Epidermal melanocyte (primary cell): ENCODE measurements at regions not wholly inside any gene's neighbourhood (a gene's known extent, or its start where the extent isn't known, plus 50 kb on each side); places are given as distances from the start of the nearest gene placed in this dataset.

Experiments used
- DNase-seq: peaks from one replicate; pipeline ENCODE4 v3.0.0; 2011; ENCODE audit warnings: low spot score; ENCODE audit not compliant: insufficient read length

GRCh38 chr4:58935332-58935731 is 1825.1 kb upstream of the IGFBP7 start:
- no peak for DNase-seq

DNA sequence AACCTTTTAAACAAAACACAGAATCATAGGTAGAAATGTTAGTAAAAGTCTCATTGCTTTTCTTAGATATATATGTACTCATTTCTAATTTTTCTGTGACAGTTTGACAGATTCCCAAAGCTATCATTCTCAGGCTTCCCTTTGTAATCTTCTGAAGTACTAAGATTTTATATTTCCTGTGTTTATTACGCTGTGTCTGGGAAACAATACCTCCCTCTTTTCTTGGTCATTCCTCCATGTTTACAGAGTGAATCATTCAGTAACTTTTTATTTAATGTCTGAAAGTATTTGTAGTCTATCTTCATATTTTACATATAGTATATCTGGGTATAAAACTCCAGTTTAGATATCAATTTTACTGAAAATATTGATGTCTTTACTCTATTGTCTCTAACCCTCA is 1826.3 kb upstream of the IGFBP7 start:
- no peak for DNase-seq

- DNase-seq = no peak
Observed at GRCh38 chr4:58940167-58940566, 1830.0 kb upstream of the IGFBP7 start.

GRCh38 chr4:58941286-58941685 is 1831.1 kb upstream of the IGFBP7 start:
- DNase-seq = no peak

- DNase-seq = no peak
Observed at GRCh38 chr4:58953575-58953974, 1843.4 kb upstream of the IGFBP7 start.

DNA sequence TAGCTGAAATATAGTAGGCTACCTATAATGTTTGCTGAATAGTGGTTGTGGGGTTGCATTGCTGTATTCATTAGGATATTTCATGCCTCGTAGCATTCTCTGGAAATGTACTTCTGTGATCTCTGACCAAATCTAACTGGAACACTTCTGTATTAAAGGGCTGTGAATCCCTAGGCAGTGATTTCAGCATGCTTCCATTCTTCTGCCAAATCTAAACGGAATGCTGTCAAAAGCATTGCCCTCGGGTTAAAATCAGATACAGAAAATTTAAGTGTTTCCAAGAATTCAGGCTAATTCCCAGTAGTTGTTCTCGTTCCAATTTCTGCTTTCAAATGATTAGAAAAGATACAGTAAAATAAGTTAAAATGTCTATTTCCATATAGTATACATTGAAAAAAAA is 1847.5 kb upstream of the IGFBP7 start:
- DNase-seq = no peak

GRCh38 chr4:58961283-58961682 is 1851.1 kb upstream of the IGFBP7 start:
- DNase-seq = no peak

DNA sequence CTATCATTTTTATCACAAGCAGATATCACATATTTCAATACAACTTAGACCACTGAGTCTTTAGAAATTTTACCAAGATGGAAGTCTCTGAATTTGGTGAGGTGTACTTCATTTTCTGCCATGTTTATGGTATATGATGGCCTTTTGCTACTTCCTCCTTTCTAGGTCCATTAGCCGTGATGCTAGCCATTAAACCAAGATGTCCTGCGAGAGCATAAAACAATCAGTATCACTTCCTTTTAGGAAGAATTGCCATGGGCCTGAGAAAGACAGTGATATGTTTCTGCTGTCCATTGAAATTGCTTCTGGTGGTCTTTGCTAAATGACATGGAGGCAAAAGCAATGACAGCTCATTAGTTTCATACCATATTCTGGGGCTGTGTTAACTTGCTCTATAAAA is 1851.7 kb upstream of the IGFBP7 start:
- no peak for DNase-seq

DNA sequence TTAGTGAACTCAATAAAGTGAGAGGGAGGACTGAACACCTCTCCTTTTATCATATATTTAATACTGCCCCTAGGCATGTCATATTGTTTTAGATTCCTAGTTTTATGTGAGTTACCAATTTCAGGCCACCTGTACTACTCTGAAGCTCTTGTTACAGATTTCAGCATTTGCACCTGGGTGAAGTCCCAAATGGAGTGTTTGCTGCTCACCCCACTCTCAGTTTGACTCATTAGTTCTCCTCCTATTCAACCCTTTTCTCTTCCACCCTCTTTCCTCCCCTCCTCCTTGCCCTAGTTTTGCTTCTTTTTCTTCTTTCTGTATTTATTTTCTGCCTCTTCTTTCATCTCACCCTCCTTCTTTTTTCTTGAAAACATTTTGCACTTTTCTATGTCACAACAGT is 1852.2 kb upstream of the IGFBP7 start:
- DNase-seq = no peak

DNA sequence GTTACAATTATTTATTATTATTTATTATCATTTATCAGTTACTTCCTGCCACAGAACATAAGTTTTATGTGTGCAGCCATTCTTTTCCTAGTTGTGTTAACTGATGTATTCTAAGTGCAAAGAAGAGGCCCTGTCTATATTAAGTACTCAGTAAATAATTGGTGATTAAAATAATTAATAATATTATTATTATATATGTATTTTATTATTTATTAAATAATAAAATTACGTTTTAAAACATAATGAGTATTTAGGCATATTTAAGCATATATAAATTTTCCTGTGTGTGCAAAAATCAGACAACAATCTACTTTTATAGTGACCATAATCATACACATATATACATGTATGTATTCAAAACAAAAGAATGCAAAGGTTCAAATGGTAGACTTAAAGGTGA is 1871.6 kb upstream of the IGFBP7 start:
- DNase-seq = no peak

GRCh38 chr4:58983887-58984286 is 1873.7 kb upstream of the IGFBP7 start:
- no peak for DNase-seq

DNA sequence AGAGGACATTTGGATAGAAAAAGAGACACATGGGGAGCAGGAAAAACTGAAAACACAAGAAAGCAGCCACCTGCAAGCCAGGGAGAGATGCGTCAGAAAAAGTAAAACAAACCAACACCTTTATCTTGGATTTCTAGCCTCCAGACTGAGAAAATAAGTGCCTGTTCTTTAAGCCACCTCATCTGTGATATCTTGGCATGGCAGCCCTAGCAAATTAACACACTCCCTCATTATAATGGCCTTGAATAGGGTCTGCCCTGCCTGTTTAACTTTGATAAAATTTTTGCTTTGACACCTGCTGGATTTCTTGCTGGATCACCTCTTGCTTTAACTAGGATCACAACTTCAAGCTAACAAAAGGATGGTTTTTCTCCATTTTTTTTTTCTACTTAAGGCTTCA is 1892.0 kb upstream of the IGFBP7 start:
- DNase-seq = no peak

- DNase-seq = no peak
Observed at GRCh38 chr4:59024257-59024656, 1914.1 kb upstream of the IGFBP7 start.

DNA sequence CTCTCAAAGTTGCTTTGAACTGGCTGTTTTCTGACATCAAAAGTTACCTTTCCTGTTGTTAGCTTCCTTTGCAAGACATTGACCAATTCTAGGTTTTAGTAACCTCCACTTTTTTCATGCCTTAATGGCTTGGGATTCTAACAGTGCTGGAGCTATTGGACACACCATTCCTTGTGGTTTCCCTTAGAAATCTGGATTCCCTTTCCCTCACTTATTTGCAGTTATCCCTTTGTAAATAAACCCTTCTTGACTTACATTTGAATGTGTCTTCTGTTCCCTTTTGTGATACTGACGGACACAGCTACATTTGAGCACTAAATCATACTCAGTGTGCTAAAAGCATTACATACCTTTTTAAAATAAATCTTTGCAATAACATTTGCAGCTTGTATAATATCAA is 1927.6 kb upstream of the IGFBP7 start:
- DNase-seq = no peak

DNA sequence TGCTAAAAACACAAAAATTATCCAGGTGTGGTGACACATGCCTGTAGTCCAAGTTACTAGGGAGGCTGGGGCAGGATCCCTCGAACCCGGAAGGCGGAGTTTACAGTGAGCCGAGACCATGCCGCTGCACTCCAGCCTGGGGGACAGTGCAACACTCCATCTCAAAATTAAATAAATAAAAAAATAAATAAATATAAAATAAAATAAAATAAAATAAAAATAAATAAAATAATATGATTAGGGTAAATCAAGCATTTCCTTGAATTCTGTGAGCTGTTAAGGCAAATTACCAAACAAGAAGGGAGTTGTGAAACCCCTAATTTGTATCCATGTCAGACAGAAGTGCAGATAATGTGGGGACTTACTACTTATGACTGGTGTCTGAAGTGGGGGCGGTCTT is 1928.9 kb upstream of the IGFBP7 start:
- no peak for DNase-seq

DNA sequence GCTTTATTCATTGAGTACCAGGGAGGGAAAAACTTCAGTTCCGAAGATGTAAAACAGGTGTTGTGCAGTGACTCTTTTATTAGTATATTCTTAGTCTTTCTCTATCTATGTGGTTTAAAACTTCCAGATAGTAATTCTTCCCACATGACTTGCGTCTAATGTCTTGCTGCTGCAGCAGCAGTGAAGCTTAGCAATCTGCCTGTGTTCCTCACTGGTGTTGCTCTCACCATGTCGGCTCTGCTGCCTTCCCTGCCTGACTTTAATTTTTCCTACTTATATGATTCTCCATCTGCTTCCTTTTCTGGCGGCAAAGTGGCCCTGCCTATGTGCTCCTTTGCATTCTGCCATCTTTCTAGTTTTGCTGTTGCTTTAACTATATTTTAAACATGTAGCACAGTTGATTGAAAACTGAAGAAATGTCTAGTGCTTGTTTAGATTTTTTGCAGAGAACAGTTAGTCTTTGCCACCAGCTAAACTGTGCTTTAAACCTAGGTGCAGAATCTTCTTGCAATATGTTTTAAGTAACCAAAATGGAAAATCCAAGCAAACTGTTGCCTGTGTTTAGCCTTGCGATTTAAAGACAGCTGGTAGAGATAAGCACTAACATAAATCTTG is 1934.2 kb upstream of the IGFBP7 start:
- DNase-seq = no peak

- DNase-seq = no peak
Observed at GRCh38 chr4:59054086-59054485, 1943.9 kb upstream of the IGFBP7 start.

GRCh38 chr4:59057804-59058203 is 1947.6 kb upstream of the IGFBP7 start:
- DNase-seq = no peak

DNA sequence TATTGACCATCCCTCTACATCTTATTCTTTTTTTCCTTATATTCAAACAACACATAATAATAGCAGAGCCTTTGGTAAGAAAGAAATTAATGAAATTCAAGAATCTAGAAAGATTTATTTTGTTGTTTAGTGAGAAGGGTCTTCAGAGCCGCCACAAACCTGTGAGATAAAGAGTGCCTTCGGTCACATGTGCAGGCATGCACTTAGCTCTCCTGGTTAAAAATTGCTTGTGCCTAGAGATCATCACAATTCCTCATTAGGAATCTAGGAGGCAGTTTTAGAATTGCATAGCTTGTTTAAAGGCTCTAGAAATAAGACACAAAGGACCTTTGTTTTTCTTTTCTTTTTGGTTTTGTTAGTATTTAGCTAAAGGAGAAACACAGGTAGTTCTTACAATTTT is 1948.4 kb upstream of the IGFBP7 start:
- no peak for DNase-seq

- no peak for DNase-seq
Observed at GRCh38 chr4:59060002-59060846, 1950.0 kb upstream of the IGFBP7 start.

DNA sequence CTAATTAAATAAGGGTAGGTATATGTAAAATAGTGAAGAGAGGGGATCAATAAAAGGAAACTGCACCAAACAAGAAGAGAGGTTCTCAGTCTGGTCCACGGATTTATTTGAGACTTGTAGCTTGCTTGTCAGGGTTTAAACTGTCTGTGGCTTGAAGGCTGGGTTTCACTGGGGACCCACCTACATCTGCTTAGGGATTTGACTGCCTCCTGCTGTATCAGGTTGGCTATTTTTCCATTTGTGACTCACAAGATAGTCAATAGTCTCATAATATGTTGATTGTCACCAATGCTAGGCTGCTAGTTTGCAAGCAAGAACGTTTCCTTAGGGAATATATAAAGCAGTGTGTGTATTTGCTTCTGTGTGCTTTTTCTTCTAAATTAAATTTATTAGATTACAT is 1950.7 kb upstream of the IGFBP7 start:
- no peak for DNase-seq

DNA sequence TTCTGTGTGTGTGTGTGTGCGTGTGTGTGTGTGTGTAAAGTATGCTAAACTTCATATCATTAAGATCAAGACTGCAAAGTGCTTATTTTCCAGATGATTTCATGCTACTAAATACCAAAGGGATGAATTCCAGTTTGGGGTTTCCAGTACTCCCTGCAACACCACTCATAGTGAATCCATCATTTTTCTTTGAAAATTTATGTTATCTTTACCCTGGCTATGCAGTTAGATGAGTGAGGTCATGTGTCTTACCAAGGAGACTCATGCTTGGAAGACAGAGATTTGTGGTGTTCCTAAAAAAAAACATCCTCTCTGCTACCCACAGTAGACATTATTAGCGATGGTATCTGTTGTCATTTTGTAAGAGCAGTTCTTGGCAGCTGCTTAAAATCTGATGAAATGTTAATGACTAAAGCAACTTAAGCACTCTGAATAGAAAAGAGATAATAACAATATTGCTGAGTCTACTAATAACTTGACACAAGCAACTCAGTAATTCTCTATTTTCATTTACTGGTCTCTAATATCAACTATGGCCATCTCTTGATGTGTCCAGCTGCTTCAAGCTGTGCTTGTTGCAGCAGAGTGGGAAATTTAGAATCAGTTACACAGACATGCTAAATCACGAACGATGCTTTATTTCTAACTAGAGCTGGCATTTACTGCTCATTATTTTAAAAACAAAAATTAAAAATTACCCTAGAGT is 1953.0 kb upstream of the IGFBP7 start:
- no peak for DNase-seq
